Naive B cell (primary cell): ENCODE measurements at regions not wholly inside any gene's neighbourhood (a gene's known extent, or its start where the extent isn't known, plus 50 kb on each side); places are given as distances from the start of the nearest gene placed in this dataset.

Experiments used
- ATAC-seq, 2 donors: fragments of 150-1000 bp; cut with Tn5 transposase; 2 replicates each; pipeline ENCODE4 v1.10.0; 2021; ENCODE audit warnings: low read depth in 2 of 2, mild to moderate bottlenecking in 2 of 2, moderate library complexity in 2 of 2
- DNase-seq: peaks from one replicate; pipeline ENCODE4 v3.0.0; 2022
- H3K27ac Mint-ChIP-seq, 6 donors: one replicate each; pipeline ENCODE4 v1.8.0; 2020 to 2022; ENCODE audit warnings: mild to moderate bottlenecking in 6 of 6, mixed read lengths in 6 of 6, moderate library complexity in 5 of 6, inconsistent platforms in 2 of 6
- H3K27me3 Mint-ChIP-seq, 3 donors: one replicate each; pipeline ENCODE4 v1.8.0; 2021 to 2022; ENCODE audit warnings: mixed read lengths in 3 of 3, mild to moderate bottlenecking in 1 of 3
- H3K36me3 Mint-ChIP-seq, 2 donors: one replicate each; pipeline ENCODE4 v1.8.0; 2020 to 2022; ENCODE audit warnings: mixed read lengths in 2 of 2, inconsistent platforms in 1 of 2, mild to moderate bottlenecking in 1 of 2
- H3K4me1 Mint-ChIP-seq, 3 donors: one replicate each; pipeline ENCODE4 v1.8.0; 2020 to 2022; ENCODE audit warnings: mixed read lengths in 3 of 3, inconsistent platforms in 1 of 3, mild to moderate bottlenecking in 1 of 3, moderate library complexity in 1 of 3
- H3K4me3 Mint-ChIP-seq, 8 donors: one replicate each; pipeline ENCODE4 v1.8.0; 2020 to 2022; ENCODE audit warnings: mild to moderate bottlenecking in 8 of 8, mixed read lengths in 8 of 8, moderate library complexity in 8 of 8, inconsistent platforms in 2 of 8
- H3K9me3 Mint-ChIP-seq, 7 donors: one replicate each; pipeline ENCODE4 v1.8.0; 2020 to 2022; ENCODE audit warnings: mixed read lengths in 7 of 7, mild to moderate bottlenecking in 5 of 7, inconsistent platforms in 2 of 7, moderate library complexity in 1 of 7

DNA sequence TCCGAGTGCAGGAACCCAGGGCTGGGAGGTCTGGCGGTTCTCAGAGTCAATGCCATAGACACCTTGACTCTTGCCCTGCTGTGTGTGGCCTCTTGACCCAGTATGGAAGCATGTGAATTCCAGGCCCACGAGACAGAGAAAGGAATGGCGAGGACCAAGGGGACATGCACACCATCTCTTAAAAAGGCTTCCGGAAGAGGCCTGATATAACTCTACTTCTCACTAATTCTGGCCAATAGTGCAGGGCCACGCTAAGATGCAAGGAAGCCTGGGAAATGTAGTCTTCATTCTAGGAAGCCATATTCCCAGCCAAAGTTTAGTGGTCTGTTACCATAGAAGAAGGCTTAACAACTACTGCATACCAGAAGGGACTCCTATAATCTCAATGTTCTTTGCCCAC lies 177.0 kb upstream of the KCNG1 start:
- Mint-ChIP-seq H3K4me3 (no peak overlapping the region), H3K36me3 (no peaks in the 10 kb centered on the region), H3K9me3 (peaks cover 0 to 6% (median 0%) of the 10 kb centered on the region in 7 donors), H3K27ac (peak overlapping the region in 1 of 6 donors; percentile 43), H3K4me1 (peaks cover 0 to 8% (median 0%) of the 10 kb centered on the region in 3 donors), H3K27me3 (peaks cover 0 to 31% (median 16%) of the 10 kb centered on the region in 3 donors)
- DNase-seq (no peak), ATAC-seq (no peak)

DNA sequence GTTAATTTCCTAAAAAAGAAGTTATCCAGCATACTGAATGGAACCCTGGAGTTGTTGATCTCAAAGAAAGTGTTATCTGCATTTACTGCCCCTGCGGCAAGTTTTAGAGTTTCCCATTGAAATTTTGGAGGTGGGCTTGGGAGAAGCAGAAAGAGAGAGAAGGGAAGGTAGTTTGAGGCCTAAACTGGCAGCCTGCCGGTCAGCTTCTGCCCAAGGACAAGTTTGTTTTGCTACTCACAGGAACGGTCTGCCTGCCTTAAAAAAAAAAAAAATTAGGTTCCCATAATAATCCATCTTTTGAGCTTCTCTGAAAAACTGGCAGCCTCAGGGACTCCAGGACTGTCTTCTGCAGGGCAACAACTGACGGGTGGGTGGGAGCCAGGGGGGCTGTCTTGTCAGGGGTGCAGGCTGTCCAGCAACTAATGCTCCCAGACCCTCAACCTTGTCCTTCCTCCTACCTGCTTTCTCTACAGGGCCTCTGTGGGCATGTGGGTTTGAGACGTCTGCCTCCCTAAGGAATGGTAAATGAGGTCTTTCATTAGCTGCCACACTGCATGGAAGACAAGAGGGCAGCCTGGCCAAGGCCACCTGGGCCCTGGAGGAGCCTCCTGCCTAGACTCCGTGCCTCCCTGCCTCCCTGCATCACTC lies 176.1 kb upstream of the KCNG1 start:
- DNase-seq: no peak
- no peak overlapping the region for H3K4me3 Mint-ChIP-seq
- no peaks in the 10 kb centered on the region for H3K36me3 Mint-ChIP-seq
- H3K27me3 Mint-ChIP-seq: peaks cover 0 to 26% (median 16%) of the 10 kb centered on the region in 3 donors
- no peak for ATAC-seq
- peak overlapping the region in 2 of 6 donors; percentile 24 to 43 for H3K27ac Mint-ChIP-seq
- peaks cover 0 to 6% (median 0%) of the 10 kb centered on the region in 7 donors for H3K9me3 Mint-ChIP-seq
- peaks cover 0 to under 1% (median 0%) of the 10 kb centered on the region in 3 donors for H3K4me1 Mint-ChIP-seq

DNA sequence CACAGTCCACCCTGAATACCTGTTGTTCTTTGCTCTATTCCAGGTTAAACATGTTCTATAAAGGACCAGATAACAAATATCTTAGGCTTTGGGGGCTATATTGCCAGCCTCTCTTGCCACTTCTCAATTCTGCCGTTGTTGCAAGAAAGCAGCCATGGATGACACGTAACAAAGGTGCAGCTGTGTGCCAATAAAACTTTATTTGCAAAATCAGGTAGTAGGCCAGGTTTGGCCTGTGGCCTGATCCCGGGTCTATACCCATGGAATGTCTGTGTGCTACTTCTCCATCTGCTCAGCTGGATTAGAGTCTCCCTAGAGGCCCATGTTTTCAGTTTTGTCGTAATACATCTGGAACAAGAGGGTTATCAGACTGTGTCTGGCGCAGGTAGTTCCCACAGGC lies 175.3 kb upstream of the KCNG1 start:
- ATAC-seq: no peak
- H3K9me3 Mint-ChIP-seq: peaks cover 0 to 6% (median 0%) of the 10 kb centered on the region in 7 donors
- no peak for DNase-seq
- H3K4me1 Mint-ChIP-seq: peaks cover 0 to 3% (median 0%) of the 10 kb centered on the region in 3 donors
- peaks cover 0 to 26% (median 16%) of the 10 kb centered on the region in 3 donors for H3K27me3 Mint-ChIP-seq
- H3K4me3 Mint-ChIP-seq: no peak overlapping the region
- no peak overlapping the region for H3K27ac Mint-ChIP-seq
- H3K36me3 Mint-ChIP-seq: no peaks in the 10 kb centered on the region

DNA sequence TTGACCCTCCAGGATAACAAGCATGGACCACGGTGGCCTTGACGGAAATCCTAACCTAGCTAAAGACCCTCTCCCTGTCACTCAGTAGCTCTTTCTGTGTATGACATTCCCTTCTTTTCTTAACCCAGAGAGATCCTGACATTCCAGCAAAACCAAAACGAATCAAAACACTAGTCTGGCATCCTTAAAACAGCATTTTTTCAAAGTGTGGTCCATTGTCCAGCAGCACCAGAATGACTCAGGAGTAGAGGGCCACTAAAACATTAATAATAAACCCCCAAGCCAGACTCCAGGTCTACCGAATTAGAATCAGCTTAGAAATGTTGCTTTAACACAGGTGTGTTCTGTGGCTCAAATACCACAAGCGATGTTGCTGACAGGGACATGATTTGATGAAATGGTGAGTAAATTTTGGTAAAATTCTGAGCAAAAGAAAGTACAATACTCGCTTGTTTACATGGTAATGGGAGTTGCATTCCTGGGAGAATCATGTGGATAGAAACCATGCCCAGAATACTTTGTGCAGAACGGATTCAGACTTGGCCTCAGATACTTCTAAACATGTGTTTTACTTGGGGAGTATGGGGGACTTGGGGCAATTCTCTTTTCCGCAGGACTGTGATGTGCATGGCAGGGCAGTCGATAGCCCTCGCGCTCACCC lies 174.2 kb upstream of the KCNG1 start:
- Mint-ChIP-seq H3K27me3 (peaks cover 0 to 20% (median 16%) of the 10 kb centered on the region in 3 donors), H3K27ac (peak overlapping the region in 1 of 6 donors; percentile 38), H3K4me3 (no peak overlapping the region), H3K4me1 (peaks cover 0 to 3% (median 0%) of the 10 kb centered on the region in 3 donors), H3K9me3 (peaks cover 0 to 6% (median 0%) of the 10 kb centered on the region in 7 donors), H3K36me3 (no peaks in the 10 kb centered on the region)
- ATAC-seq (no peak), DNase-seq (no peak)

DNA sequence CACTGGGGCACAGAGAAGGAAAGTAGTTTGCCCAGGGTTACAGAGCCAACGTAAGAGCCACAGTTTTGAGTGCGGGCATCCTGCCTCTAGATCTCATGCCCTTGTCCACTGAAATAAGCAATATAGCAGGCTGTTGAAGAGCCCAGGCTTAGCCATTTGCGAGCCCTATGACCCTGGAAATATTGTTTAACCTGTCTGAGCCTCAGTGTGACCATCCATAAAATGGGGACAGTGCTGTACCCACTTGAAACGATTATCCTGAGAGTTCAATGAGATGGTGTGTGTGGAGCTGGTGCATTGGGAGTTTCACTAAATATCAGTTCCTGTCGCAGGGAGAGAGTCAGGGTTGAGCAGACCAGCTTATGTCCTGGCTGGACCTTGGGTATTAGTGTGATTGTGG lies 173.1 kb upstream of the KCNG1 start:
- peaks cover 0 to 3% (median 0%) of the 10 kb centered on the region in 3 donors for H3K4me1 Mint-ChIP-seq
- H3K27me3 Mint-ChIP-seq: peaks cover 0 to 18% (median 16%) of the 10 kb centered on the region in 3 donors
- H3K4me3 Mint-ChIP-seq: no peak overlapping the region
- ATAC-seq (no peak), DNase-seq (no peak)
- H3K36me3 Mint-ChIP-seq: no peaks in the 10 kb centered on the region
- H3K27ac Mint-ChIP-seq: peak overlapping the region in 1 of 6 donors; percentile 18
- H3K9me3 Mint-ChIP-seq: peaks cover 0 to 5% (median 0%) of the 10 kb centered on the region in 7 donors

DNA sequence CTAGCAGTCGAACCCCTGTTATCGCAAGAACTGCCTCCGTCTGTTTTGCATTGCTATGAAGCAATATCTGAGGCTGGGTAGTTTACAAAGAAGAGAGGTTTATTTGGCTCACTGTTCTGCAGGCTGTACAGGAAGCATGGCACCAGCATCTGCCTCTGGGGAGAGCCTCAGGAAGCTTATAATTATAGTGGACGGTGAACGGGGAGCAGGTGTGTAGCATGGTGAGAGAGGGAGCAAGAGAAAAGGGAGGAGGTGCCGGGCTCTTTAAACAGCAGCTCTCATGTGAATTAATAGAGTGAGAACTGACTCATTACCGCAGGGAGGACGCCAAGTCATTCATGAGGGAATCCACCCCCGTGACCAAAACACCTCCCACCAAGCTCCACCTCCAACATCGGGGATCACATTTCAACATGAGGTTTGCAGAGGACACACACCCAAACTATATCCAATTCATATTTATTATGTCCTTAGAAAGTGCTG lies 172.6 kb upstream of the KCNG1 start:
- H3K4me3 Mint-ChIP-seq: peak overlapping the region in 1 of 8 donors; percentile 61
- DNase-seq: no peak
- H3K36me3 Mint-ChIP-seq: no peaks in the 10 kb centered on the region
- peaks cover 0 to 5% (median 0%) of the 10 kb centered on the region in 7 donors for H3K9me3 Mint-ChIP-seq
- H3K27me3 Mint-ChIP-seq: peaks cover 0 to 18% (median 16%) of the 10 kb centered on the region in 3 donors
- H3K27ac Mint-ChIP-seq: peak overlapping the region in 1 of 6 donors; percentile 40
- peaks cover 0 to 3% (median 0%) of the 10 kb centered on the region in 3 donors for H3K4me1 Mint-ChIP-seq
- no peak for ATAC-seq

DNA sequence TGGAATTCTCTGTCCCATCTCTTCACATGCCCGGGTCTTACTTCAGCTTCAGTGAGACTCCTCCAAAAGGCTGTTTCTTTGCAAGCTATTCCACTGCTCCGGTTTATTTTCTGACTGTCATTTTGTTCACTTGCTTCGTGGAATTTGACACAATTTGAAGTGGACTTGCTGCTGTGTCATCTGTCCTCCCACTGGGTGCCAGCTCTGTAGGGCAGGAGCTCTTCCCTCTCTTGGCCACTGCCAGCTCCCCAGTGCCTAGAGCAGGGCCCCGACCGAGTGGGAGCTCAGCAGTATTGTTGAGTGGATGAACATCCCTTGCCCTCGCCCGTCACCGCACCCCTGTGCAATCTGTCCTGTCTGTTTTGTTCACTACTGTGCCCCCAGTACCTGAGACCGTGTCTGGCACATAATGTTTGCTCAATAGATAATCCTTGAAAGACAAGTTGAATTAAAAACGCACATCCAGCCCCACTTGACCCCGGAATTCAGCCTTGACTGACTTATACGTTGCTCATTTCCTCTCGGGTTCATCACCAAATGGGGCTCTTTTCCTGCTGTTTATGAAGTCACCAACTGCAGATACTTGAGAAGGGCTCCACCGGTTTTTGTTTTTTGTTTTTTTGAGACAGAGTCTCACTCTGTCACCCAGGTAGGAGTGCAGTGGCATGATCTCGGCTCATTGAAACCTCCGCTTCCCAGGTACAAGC lies 170.3 kb upstream of the KCNG1 start:
- peaks cover 0 to 5% (median 0%) of the 10 kb centered on the region in 7 donors for H3K9me3 Mint-ChIP-seq
- DNase-seq (no peak), ATAC-seq (no peak)
- H3K4me3 Mint-ChIP-seq: no peak overlapping the region
- H3K27me3 Mint-ChIP-seq: peaks cover 0 to 27% (median 21%) of the 10 kb centered on the region in 3 donors
- H3K27ac Mint-ChIP-seq: peak overlapping the region in 1 of 6 donors; percentile 58
- H3K4me1 Mint-ChIP-seq: peaks cover 5 to 19% (median 6%) of the 10 kb centered on the region in 3 donors
- H3K36me3 Mint-ChIP-seq: no peaks in the 10 kb centered on the region

DNA sequence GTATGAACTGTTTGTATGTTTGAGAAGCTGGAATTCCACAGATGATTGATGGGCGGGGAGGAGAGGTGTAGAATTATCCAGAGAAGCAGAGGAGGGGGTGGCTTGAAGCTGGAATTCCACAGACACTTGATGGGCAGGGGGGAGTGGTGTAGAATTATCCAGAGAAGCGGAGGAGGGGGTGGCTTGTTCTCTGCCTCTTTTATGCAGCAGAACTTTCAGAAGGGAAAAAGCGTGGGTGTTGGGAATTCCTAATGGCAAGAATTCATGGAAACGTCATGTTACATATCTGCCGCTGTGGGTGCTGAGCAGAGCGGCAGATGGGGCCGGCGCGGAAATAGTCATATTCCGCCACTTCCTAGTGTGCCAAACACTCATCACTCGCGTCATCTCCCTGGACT lies 167.9 kb upstream of the KCNG1 start:
- no peak for ATAC-seq
- peaks cover 5 to 19% (median 6%) of the 10 kb centered on the region in 3 donors for H3K4me1 Mint-ChIP-seq
- DNase-seq: no peak
- H3K9me3 Mint-ChIP-seq: peaks cover 0 to 5% (median 0%) of the 10 kb centered on the region in 7 donors
- no peaks in the 10 kb centered on the region for H3K36me3 Mint-ChIP-seq
- H3K27me3 Mint-ChIP-seq: peaks cover 19 to 32% (median 20%) of the 10 kb centered on the region in 3 donors
- no peak overlapping the region for H3K27ac Mint-ChIP-seq
- no peak overlapping the region for H3K4me3 Mint-ChIP-seq

DNA sequence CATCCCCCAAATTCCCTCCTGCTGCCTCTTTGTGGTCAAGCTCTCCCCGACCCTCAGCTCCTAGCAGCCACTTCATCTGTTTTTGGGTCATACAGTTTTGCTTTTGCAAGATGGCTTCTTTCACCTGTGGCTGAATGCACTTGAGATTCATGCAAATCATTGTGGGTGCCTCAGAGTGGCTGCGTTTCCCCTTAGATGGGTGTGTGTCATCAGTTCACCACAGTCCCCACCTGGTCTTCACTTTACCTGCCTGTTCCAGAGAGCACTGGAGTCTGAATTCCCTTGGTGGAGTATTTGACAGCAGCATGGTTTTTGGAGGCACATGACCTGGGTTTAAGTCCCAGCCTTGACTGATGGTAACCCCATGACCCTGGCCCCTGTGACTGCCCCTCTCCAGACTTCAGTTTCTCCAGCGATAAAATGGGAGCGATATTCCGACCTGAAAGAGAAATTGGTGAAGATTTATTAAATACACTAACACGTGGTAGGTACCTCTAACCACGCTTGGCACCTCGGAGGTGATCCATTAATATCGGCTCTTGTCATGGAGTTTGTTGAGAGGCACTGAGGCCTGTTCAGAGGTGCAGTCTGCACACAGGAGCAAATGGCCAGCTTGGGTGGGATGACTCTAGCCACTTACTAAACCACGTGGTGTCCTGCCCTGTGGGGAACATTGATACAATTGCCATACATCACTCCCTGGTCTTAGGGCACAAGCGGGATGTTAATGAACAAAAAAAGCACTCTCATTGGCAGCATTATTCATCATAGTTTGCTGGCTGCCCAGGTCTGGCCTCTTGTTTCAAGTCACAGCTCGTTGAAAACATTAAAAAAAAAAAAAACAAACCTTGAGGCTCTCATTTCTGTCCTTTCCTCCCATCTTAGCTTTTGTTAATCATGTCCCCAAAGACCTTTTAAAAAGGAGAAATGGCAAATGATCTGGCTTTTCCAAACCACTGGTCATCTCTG lies 167.2 kb upstream of the KCNG1 start:
- peak; percentile 58 to 73 for ATAC-seq
- Mint-ChIP-seq H3K4me3 (peak overlapping the region in 3 of 8 donors; percentile 28 to 75 (median 50)), H3K9me3 (peaks cover 0 to under 1% (median 0%) of the 10 kb centered on the region in 7 donors), H3K27ac (peak overlapping the region in 2 of 6 donors; percentile 26 to 60), H3K36me3 (no peaks in the 10 kb centered on the region), H3K27me3 (peaks cover 17 to 26% (median 19%) of the 10 kb centered on the region in 3 donors), H3K4me1 (peaks cover 5 to 19% (median 6%) of the 10 kb centered on the region in 3 donors)
- DNase-seq: peak; percentile 14

DNA sequence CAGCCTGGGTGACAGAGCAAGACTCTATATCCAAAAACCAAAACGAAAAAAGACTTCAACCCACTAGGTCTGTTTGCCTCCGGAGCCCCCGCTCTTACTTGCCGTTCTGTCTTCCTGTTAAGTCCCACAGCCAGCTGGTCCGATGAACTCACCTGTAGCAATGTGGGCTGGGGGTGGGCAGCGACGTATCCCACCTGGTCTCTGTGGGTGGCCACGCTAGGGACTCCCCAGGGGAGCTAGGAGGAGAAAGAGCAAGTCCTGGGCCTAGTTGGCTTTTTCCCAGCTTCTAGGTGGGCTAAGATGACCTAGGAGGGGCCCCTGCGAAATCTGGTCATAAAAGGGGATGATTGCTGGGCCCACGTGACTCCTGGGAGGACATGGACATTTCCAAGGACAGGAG lies 166.0 kb upstream of the KCNG1 start:
- Mint-ChIP-seq H3K9me3 (no peaks in the 10 kb centered on the region), H3K27me3 (peaks cover 17 to 31% (median 19%) of the 10 kb centered on the region in 3 donors), H3K27ac (peak overlapping the region in 2 of 6 donors; percentile 4 to 62), H3K4me1 (peaks cover 5 to 18% (median 6%) of the 10 kb centered on the region in 3 donors), H3K4me3 (peak overlapping the region in 1 of 8 donors; percentile 8), H3K36me3 (no peaks in the 10 kb centered on the region)
- DNase-seq (no peak), ATAC-seq (no peak)

DNA sequence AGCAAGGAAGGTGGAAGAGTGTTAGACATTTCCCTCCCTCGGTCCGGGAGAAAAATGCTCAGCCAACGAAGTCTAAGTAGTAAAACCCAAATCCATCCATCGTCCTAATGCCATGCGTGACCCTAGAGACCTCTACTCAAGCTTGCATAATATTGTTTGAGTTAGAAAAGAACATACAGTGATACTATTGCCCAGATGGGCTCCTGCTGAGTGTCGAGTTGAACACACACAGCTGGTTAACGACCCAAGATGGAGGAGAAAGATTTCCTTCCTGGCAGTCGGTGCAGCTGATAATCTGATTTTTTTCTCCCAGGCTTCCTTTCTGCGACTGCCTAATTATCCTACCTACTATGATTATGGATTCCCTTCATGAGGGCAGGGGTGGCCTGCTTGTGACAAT lies 164.4 kb upstream of the KCNG1 start:
- no peak overlapping the region for H3K27ac Mint-ChIP-seq
- no peaks in the 10 kb centered on the region for H3K9me3 Mint-ChIP-seq
- ATAC-seq: no peak
- H3K4me1 Mint-ChIP-seq: peaks cover 5 to 17% (median 6%) of the 10 kb centered on the region in 3 donors
- H3K36me3 Mint-ChIP-seq: no peaks in the 10 kb centered on the region
- no peak overlapping the region for H3K4me3 Mint-ChIP-seq
- no peak for DNase-seq
- peaks cover 17 to 34% (median 19%) of the 10 kb centered on the region in 3 donors for H3K27me3 Mint-ChIP-seq

DNA sequence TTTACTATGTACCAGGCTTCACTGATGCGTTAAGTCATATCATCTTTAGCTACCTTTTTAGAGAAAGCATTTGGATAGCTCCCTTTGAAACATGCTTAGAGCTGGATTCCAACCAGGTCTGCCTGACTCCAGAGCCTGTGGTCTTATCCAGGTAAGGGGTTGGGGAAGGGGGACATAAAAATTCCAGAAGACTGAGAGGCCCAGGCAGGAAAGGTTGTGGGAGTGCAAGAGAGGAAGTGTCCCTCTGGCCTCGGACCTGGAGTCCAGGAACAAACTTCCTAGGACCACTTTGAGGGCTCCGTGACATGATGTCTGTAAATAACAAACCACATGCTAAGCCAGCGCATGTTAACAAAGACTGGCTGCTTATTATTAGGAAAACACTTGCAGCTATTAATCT lies 163.0 kb upstream of the KCNG1 start:
- Mint-ChIP-seq H3K27me3 (peaks cover 19 to 41% (median 21%) of the 10 kb centered on the region in 3 donors), H3K4me1 (peaks cover 5 to 17% (median 6%) of the 10 kb centered on the region in 3 donors), H3K9me3 (no peaks in the 10 kb centered on the region), H3K36me3 (no peaks in the 10 kb centered on the region), H3K27ac (no peak overlapping the region), H3K4me3 (no peak overlapping the region)
- ATAC-seq (no peak), DNase-seq (no peak)
